ENCODE measurements at regions not wholly inside any gene's neighbourhood (a gene's known extent, or its start where the extent isn't known, plus 50 kb on each side); places are given as distances from the start of the nearest gene placed in this dataset.

- TF ChIP-seq, protein P1, sequence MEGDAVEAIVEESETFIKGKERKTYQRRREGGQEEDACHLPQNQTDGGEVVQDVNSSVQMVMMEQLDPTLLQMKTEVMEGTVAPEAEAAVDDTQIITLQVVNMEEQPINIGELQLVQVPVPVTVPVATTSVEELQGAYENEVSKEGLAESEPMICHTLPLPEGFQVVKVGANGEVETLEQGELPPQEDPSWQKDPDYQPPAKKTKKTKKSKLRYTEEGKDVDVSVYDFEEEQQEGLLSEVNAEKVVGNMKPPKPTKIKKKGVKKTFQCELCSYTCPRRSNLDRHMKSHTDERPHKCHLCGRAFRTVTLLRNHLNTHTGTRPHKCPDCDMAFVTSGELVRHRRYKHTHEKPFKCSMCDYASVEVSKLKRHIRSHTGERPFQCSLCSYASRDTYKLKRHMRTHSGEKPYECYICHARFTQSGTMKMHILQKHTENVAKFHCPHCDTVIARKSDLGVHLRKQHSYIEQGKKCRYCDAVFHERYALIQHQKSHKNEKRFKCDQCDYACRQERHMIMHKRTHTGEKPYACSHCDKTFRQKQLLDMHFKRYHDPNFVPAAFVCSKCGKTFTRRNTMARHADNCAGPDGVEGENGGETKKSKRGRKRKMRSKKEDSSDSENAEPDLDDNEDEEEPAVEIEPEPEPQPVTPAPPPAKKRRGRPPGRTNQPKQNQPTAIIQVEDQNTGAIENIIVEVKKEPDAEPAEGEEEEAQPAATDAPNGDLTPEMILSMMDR (IDR thresholded peaks at IDR 0.05), result no peak
- no peak for TF ChIP-seq POLR2A (IDR thresholded peaks at IDR 0.05)
- no peak for TF ChIP-seq POLR2AphosphoS5 (IDR thresholded peaks at IDR 0.05)
- TF ChIP-seq EP300 (IDR thresholded peaks at IDR 0.05; ENCODE audit: low read depth), result no peak
These were observed 51.5 kb upstream of the ZNF644 start for GRCh38 chr1:91073299-91073698.
